Neuronal stem cell (in vitro differentiated cells): ENCODE measurements at regions not wholly inside any gene's neighbourhood (a gene's known extent, or its start where the extent isn't known, plus 50 kb on each side); places are given as distances from the start of the nearest gene placed in this dataset.

Experiments used
- DNase-seq: peaks from one replicate; pipeline ENCODE4 v3.0.0-alpha.2; 2013; ENCODE audit warnings: low spot score
- H2AFZ ChIP-seq: one replicate; pipeline ENCODE4 v1.6.1; 2013; ENCODE audit warnings: mild to moderate bottlenecking, low read length, inconsistent platforms
- H2AK5ac ChIP-seq: 2 replicates; pipeline ENCODE4 v1.6.1; 2013; ENCODE audit warnings: low read depth, mild to moderate bottlenecking, inconsistent platforms, low read length, moderate library complexity, mixed read lengths
- H2BK120ac ChIP-seq: 2 replicates; pipeline ENCODE4 v1.6.1; 2013; ENCODE audit warnings: low read depth, mild to moderate bottlenecking, inconsistent platforms, low read length, moderate library complexity, mixed read lengths
- H2BK12ac ChIP-seq: one replicate; pipeline ENCODE4 v1.6.1; 2013; ENCODE audit warnings: low read length, inconsistent platforms
- H2BK15ac ChIP-seq: 2 replicates; pipeline ENCODE4 v1.6.1; 2013; ENCODE audit warnings: mild to moderate bottlenecking, low read length, inconsistent platforms, mixed read lengths
- H2BK5ac ChIP-seq: one replicate; pipeline ENCODE4 v1.6.1; 2013; ENCODE audit warnings: inconsistent platforms, mild to moderate bottlenecking, low read length, moderate library complexity
- H3K14ac ChIP-seq: one replicate; pipeline ENCODE4 v1.6.1; 2013; ENCODE audit warnings: low read length, inconsistent platforms
- H3K18ac ChIP-seq: 2 replicates; pipeline ENCODE4 v1.6.1; 2013; ENCODE audit warnings: low read length, inconsistent platforms
- H3K23ac ChIP-seq: 2 replicates; pipeline ENCODE4 v1.6.1; 2013; ENCODE audit warnings: low read depth, mild to moderate bottlenecking, mixed read lengths, low read length, inconsistent platforms; ENCODE audit not compliant: poor library complexity
- H3K27ac ChIP-seq: replicated peaks from 3 replicates; pipeline ENCODE4 v1.5.1; 2013; ENCODE audit warnings: low read length, inconsistent platforms
- H3K27me3 ChIP-seq, 3 experiments: 2 replicates each; pipeline ENCODE4 v1.6.1; 2013; ENCODE audit warnings: low read length in 3 of 3, mild to moderate bottlenecking in 2 of 3, inconsistent platforms in 1 of 3, low read depth in 1 of 3, mixed read lengths in 1 of 3, moderate library complexity in 1 of 3; ENCODE audit not compliant: control insufficient read depth in 3 of 3, insufficient read depth in 3 of 3
- H3K36me3 ChIP-seq, 2 donors: replicated peaks in 1 of 2; 2 replicates each; pipeline ENCODE4 v1.6.1; 2013; ENCODE audit warnings: low read length in 2 of 2; ENCODE audit not compliant: control insufficient read depth in 2 of 2, insufficient read depth in 2 of 2
- H3K4ac ChIP-seq: 2 replicates; pipeline ENCODE4 v1.6.1; 2013; ENCODE audit warnings: inconsistent platforms, mild to moderate bottlenecking, low read length, moderate library complexity
- H3K4me1 ChIP-seq, 2 donors: 1 replicate in 1 of 2; 2 replicates in 1 of 2; pipeline ENCODE4 v1.6.1; 2013; ENCODE audit warnings: low read length in 2 of 2, low read depth in 1 of 2; ENCODE audit not compliant: control insufficient read depth in 2 of 2, insufficient read depth in 1 of 2
- H3K4me2 ChIP-seq: one replicate; pipeline ENCODE4 v1.6.1; 2013; ENCODE audit warnings: mild to moderate bottlenecking, low read length, inconsistent platforms; ENCODE audit not compliant: insufficient read depth, poor library complexity, severe bottlenecking
- H3K4me3 ChIP-seq, 2 donors: 2 replicates each; pipeline ENCODE4 v1.5.1; 2013; ENCODE audit warnings: low read length in 2 of 2, mild to moderate bottlenecking in 2 of 2, inconsistent platforms in 1 of 2, moderate library complexity in 1 of 2
- H3K79me1 ChIP-seq: one replicate; pipeline ENCODE4 v1.6.1; 2013; ENCODE audit warnings: low read depth, mild to moderate bottlenecking, inconsistent platforms, low read length, moderate library complexity
- H3K9ac ChIP-seq: one replicate; pipeline ENCODE4 v1.6.1; 2013; ENCODE audit warnings: mild to moderate bottlenecking, low read depth, low read length, inconsistent platforms; ENCODE audit not compliant: poor library complexity
- H3K9me3 ChIP-seq, 2 donors: replicated peaks in 1 of 2; 2 replicates each; pipeline versions ENCODE3 to v1.6.1; 2013; ENCODE audit warnings: low read length in 2 of 2, mild to moderate bottlenecking in 2 of 2, inconsistent platforms in 1 of 2, low read depth in 1 of 2, mixed read lengths in 1 of 2, moderate library complexity in 1 of 2; ENCODE audit not compliant: control insufficient read depth in 2 of 2, insufficient read depth in 1 of 2
- H4K8ac ChIP-seq: one replicate; pipeline ENCODE4 v1.6.1; 2013; ENCODE audit warnings: low read depth, mild to moderate bottlenecking, inconsistent platforms, low read length, moderate library complexity
- H4K91ac ChIP-seq: one replicate; pipeline ENCODE4 v1.6.1; 2013; ENCODE audit warnings: low read length, low read depth, mild to moderate bottlenecking, inconsistent platforms; ENCODE audit not compliant: poor library complexity
- WGBS, 2 donors: extraction: QIAGEN DNeasy Blood & Tissue Kit; methylation state at CpG; one replicate each; pipeline ENCODE4 v1.1.7; 2013; ENCODE audit warnings: missing lambda C conversion rate in 2 of 2, mixed read lengths in 1 of 2; ENCODE audit not compliant: insufficient read length in 2 of 2, insufficient replicate concordance in 1 of 2; ENCODE audit errors: extremely low coverage in 2 of 2; 5-methylcytosine and 5-hydroxymethylcytosine counted together

DNA sequence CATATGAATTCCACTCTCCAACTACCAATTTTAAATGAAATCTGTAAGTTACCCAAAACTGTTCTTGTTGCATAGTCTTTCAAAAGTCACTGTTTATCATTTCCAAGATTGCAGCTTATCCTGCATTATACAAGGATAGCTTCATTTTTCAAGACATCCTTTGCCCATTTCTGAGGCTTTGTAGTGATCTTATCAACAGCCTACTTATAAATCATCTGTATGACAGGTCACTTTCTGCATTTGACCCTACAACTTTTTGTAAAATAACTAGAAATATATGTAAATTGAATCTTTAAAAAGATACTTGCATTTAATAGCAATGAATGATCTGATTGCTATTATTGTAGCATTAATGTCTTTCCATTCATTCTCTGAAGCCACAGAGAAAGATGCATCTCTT is 521.1 kb downstream of the UTRN start:
- H3K9ac ChIP-seq, result no peak overlapping the region
- no peak overlapping the region for H2BK5ac ChIP-seq
- no peak overlapping the region for H4K8ac ChIP-seq
- H3K4ac ChIP-seq, result no peak overlapping the region
- H3K23ac ChIP-seq, result no peak overlapping the region
- no peak for DNase-seq
- peaks cover 0 to 7% of the 10 kb centered on the region in 2 donors for H3K36me3 ChIP-seq
- H2BK15ac ChIP-seq, result no peak overlapping the region
- no peak overlapping the region for H3K14ac ChIP-seq
- no peaks in the 10 kb centered on the region for H3K79me1 ChIP-seq
- H3K18ac ChIP-seq, result no peak overlapping the region
- no peak overlapping the region for H4K91ac ChIP-seq
- no peaks in the 10 kb centered on the region for H3K9me3 ChIP-seq
- H3K4me1 ChIP-seq, result peaks cover 0 to 3% of the 10 kb centered on the region in 2 donors
- no peak overlapping the region for H3K27ac ChIP-seq
- no peak overlapping the region for H2AFZ ChIP-seq
- no peak overlapping the region for H2AK5ac ChIP-seq
- H3K4me3 ChIP-seq, result no peak overlapping the region
- H2BK120ac ChIP-seq, result no peak overlapping the region
- H3K27me3 ChIP-seq, result no peaks in the 10 kb centered on the region
- H2BK12ac ChIP-seq, result no peak overlapping the region
- H3K4me2 ChIP-seq, result no peak overlapping the region

GRCh38 chr6:144809120-144809519 is 524.0 kb downstream of the UTRN start:
- Histone ChIP-seq H2BK15ac (no peak overlapping the region), H2BK12ac (no peak overlapping the region), H3K4me1 (peaks cover 0 to 3% of the 10 kb centered on the region in 2 donors), H2BK120ac (no peak overlapping the region), H3K9ac (no peak overlapping the region), H3K79me1 (no peaks in the 10 kb centered on the region), H3K27ac (no peak overlapping the region), H3K27me3 (no peaks in the 10 kb centered on the region), H4K91ac (no peak overlapping the region), H2AK5ac (no peak overlapping the region), H3K4me3 (no peak overlapping the region), H3K23ac (no peak overlapping the region), H4K8ac (no peak overlapping the region), H2AFZ (no peak overlapping the region), H3K4me2 (no peak overlapping the region), H2BK5ac (no peak overlapping the region), H3K36me3 (peaks cover 0 to 12% of the 10 kb centered on the region in 2 donors), H3K18ac (no peak overlapping the region), H3K4ac (no peak overlapping the region), H3K9me3 (no peaks in the 10 kb centered on the region), H3K14ac (no peak overlapping the region)
- WGBS, 2 donors, result no CpG with 5 or more reads among the region's 1 CpG
- DNase-seq, result no peak

DNA sequence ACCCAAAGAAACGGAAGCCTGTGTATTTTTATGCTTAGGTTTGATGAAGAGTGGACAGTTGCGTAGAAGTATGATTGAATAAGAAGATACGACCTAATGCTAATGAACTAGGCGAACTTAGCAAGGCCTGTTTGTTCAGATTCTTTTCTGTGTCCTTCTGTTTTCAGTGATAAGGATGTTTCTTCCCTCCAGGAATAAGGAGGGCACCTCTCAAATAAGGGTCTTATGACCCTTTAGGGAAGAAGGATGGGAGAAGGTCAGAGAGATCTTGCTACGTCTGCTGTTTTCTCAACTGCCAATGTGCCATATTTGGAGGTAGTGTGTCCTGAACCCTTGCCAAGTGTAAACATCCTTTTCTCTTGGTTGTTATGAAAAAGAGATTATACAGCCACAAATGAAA is 524.8 kb downstream of the UTRN start:
- Histone ChIP-seq H3K27me3 (no peaks in the 10 kb centered on the region), H3K4me1 (no peaks in the 10 kb centered on the region), H4K8ac (no peak overlapping the region), H3K14ac (no peak overlapping the region), H3K4me2 (no peak overlapping the region), H3K9ac (no peak overlapping the region), H2BK15ac (no peak overlapping the region), H2BK5ac (no peak overlapping the region), H2BK12ac (no peak overlapping the region), H2AFZ (no peak overlapping the region), H2BK120ac (no peak overlapping the region), H2AK5ac (no peak overlapping the region), H3K36me3 (peaks cover 0 to 12% of the 10 kb centered on the region in 2 donors), H3K79me1 (no peaks in the 10 kb centered on the region), H3K27ac (no peak overlapping the region), H3K18ac (no peak overlapping the region), H3K23ac (no peak overlapping the region), H3K4me3 (no peak overlapping the region), H4K91ac (no peak overlapping the region), H3K4ac (no peak overlapping the region), H3K9me3 (no peaks in the 10 kb centered on the region)
- no peak for DNase-seq
- no CpG with 5 or more reads among the region's 5 CpGs for WGBS, 2 donors

DNA sequence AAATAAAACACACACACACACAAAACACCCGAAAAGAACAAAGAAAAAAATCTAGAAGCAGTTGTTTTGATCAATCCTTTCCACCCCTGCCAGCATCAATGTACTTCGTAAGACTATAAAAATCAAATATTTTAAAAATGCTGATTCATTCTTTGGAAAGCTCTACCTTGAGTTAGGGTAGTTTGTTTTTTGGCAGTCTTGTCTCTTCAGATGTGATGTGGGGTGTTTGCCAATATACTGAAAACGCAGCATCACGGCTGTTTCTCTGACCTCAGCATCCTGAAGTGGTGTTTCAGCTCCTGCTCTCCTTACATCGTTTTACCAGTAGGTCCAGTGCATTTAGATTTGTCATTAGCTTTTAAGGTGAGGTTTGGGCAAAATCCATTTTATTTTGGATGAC is 526.0 kb downstream of the UTRN start:
- Histone ChIP-seq H3K4me3 (no peak overlapping the region), H3K4me1 (no peaks in the 10 kb centered on the region), H2BK5ac (no peak overlapping the region), H3K79me1 (no peaks in the 10 kb centered on the region), H3K27ac (no peak overlapping the region), H3K14ac (no peak overlapping the region), H3K27me3 (no peaks in the 10 kb centered on the region), H3K9ac (no peak overlapping the region), H3K18ac (no peak overlapping the region), H2AFZ (no peak overlapping the region), H3K36me3 (peaks cover 0 to 12% of the 10 kb centered on the region in 2 donors), H2BK15ac (no peak overlapping the region), H3K4me2 (no peak overlapping the region), H3K23ac (no peak overlapping the region), H2BK12ac (no peak overlapping the region), H2AK5ac (no peak overlapping the region), H4K8ac (no peak overlapping the region), H4K91ac (no peak overlapping the region), H2BK120ac (no peak overlapping the region), H3K9me3 (no peaks in the 10 kb centered on the region), H3K4ac (no peak overlapping the region)
- WGBS, 2 donors, result no CpG with 5 or more reads among the region's 5 CpGs
- no peak for DNase-seq
